WI38 (cell line): ENCODE measurements at regions not wholly inside any gene's neighbourhood (a gene's known extent, or its start where the extent isn't known, plus 50 kb on each side); places are given as distances from the start of the nearest gene placed in this dataset.

Experiments
- H3K4me3 ChIP-seq: 2 replicates; pipeline ENCODE4 v1.5.1; 2011; ENCODE audit warnings: low read depth, mild to moderate bottlenecking, control low read depth, low read length
- CTCF ChIP-seq: IDR thresholded peaks from 2 replicates; pipeline ENCODE4 v1.5.1; 2012; ENCODE audit warnings: low read depth, mild to moderate bottlenecking, control low read depth, low read length

GRCh38 chr21:28247454-28248020 is 745.1 kb downstream of the LTN1 start:
- TF ChIP-seq CTCF: no peak
- no peak overlapping the region for H3K4me3 ChIP-seq

- no peak overlapping the region for H3K4me3 ChIP-seq
- TF ChIP-seq CTCF: no peak
Measured at GRCh38 chr21:28240586-28240985, 752.1 kb downstream of the LTN1 start.

GRCh38 chr21:28239340-28239739 is 753.3 kb downstream of the LTN1 start:
- H3K4me3 ChIP-seq: no peak overlapping the region
- no peak for TF ChIP-seq CTCF

- no peak overlapping the region for H3K4me3 ChIP-seq
- TF ChIP-seq CTCF: no peak
Measured at GRCh38 chr21:28237661-28238060, 755.0 kb downstream of the LTN1 start.

GRCh38 chr21:28235169-28235895 is 757.3 kb downstream of the LTN1 start:
- TF ChIP-seq CTCF: no peak
- H3K4me3 ChIP-seq: no peak overlapping the region

GRCh38 chr21:28234326-28234725 is 758.4 kb downstream of the LTN1 start:
- H3K4me3 ChIP-seq: no peak overlapping the region
- no peak for TF ChIP-seq CTCF

- H3K4me3 ChIP-seq: no peak overlapping the region
- TF ChIP-seq CTCF: no peak
Measured at GRCh38 chr21:28233536-28234220, 759.0 kb downstream of the LTN1 start.
